ENCODE measurements at regions not wholly inside any gene's neighbourhood (a gene's known extent, or its start where the extent isn't known, plus 50 kb on each side); places are given as distances from the start of the nearest gene placed in this dataset.

- TF ChIP-seq CTCF (conservative IDR thresholded peaks at IDR 0.05; ENCODE audit: low read length), result no peak
- TF ChIP-seq EZH2phosphoT487 (IDR thresholded peaks at IDR 0.05; ENCODE audit: borderline replicate concordance), result no peak
Observed at GRCh38 chrX:113269203-113269602, 428.6 kb upstream of the AMOT start.
